DMS79 (cell line): ENCODE measurements at regions not wholly inside any gene's neighbourhood (a gene's known extent, or its start where the extent isn't known, plus 50 kb on each side); places are given as distances from the start of the nearest gene placed in this dataset.
A peak's percentile ranks its signal among the peaks of the same experiment; 100 is the strongest.

Experiments used
- DNase-seq: peaks from one replicate; lab custom pipeline; 2025; lab: John Stamatoyannopoulos, UW

DNA sequence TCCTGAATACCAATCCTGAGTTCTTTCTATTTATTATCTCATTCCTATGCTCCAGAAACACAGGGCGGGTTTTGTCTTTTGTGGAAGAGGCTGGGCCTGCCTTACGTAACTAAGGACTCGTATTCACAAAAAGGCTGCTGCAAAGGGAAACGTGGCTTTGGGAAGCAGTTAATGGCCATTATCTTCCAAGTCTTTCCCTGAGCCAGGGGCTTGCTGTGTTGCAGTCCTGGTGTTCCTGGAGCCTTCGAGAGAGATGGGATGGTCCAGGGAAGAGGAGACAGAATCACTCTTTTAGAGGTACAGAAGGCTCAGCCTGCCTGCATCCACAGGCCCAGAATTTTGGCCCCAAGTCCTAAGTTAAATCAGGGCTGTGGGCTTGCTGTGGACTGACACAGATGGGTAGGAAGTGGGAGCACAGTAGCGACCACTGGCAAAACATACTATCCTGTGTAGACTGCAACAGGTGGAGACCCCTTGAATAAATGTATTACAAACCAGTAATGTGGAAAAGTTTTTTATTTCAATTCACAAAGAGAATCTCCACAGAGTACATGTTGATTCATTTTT, 139.4 kb upstream of the ST6GAL2 start:
- no peak for DNase-seq

DNA sequence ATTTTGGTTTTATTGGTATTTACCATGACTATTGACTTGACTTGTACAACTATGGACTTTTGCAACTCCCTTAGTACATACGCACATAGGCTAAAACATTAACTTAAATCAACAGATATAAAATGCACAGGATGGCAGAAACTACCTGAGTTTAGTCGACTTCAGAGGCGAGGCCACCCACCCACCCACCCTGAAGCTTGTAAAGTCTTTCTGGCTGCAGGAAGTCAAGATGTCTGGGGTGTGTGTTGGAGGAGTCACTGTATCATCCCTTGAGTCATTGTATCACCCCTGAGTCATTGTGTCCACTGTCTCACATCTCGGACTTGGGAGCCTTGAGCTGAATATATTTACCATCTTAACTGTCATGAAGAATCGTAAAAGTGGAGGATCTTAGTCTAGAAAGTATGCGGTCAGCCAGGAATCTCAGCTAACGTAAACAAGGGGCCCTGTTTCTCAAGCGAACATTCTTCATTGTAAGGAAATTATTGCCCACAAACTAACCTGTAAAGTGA, 140.0 kb upstream of the ST6GAL2 start:
- DNase-seq = no peak

DNA sequence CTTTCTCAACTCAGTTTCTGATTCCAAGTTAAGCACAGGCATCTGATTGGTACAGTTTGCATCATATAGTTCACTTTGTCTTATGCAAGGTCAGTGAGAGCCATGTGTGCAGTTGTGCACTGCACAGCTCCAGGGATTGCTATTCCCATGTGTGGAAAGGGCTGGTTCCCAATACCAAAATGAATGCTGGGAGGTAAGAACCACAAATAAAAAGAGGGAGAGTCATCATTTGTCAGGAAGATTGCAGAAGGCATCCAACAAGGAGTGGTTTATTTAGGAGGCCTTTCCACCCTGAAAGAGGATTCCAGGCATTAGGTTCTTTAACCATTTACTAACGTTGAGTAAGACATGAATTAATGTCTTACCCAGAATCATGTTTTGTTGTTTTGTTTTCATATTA, 141.2 kb upstream of the ST6GAL2 start:
- no peak for DNase-seq

DNA sequence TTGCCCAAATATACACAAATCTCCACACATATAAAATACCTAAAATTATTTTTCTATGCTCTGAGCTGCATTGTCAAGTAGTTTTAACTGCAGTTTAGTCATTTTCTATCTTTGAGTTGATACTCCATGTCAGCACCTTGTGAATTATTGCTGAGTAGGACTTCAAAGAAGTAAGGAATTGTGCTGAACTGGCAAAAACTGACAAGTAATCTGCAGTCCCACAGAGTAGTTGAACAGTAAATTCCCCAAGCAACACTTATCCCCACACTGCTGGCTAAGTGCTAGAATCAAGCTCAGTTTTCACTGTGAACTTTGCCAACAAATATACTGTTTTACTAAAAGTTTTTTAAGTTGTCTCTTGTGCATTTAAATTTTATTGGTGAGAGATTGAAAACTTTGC, 141.8 kb upstream of the ST6GAL2 start:
- no peak for DNase-seq

DNA sequence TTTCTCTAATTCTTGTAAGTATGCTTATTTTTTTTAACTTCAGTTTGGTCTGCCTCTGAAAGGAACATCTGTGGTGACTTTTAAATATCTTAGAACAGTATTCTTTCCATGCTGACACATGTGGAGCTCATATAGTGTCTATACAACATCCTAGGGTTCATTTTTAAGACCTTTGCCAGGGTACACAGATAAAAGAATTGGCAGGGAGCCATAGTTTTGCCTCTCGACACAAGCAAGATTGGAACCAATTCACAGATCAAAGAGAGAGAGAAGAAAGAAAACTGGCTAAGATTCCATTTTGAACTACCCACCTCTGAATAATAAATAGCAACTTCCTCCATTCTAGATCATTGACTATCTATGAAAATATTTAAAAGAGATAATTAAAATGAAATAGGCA, 142.7 kb upstream of the ST6GAL2 start:
- no peak for DNase-seq

DNA sequence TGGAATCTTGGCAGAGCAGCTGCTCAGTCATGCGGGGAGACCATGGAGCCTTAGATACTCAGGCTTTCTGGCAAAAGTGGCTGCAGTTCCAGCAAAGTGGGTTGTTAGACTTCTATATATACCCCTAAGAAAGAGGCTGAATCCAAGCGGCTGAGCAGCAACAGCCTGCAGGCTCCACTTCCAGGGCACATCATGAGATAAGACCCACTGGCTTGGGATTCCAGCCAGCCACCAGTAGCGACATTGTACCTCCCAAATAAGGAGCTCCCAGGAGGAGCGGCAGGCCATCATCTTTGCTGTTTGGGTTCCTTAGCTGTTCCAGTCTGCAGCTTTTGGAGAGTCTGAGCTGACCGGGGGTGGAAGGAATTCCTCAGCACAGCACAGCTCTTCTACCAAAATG, 150.3 kb upstream of the ST6GAL2 start:
- no peak for DNase-seq

DNA sequence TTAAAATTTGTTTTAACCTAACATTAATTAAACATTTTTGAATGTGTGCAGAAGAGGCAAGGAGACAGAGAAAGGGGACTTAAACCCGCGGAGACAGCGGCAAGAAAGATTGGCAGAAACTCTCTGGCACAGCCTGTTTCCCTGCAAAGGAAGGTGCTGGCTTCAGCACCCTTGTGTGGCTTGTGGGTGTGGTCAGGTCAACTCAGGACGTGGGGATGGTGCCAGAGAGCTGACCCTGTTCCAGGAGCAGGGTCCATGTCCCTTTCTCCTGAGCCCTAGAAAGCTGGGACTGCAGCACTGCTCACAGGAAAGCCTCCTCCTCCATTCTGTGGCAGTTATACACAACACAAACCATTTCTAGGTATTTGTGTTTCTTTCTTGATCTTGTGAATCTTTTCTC, 176.2 kb upstream of the ST6GAL2 start:
- no peak for DNase-seq

DNA sequence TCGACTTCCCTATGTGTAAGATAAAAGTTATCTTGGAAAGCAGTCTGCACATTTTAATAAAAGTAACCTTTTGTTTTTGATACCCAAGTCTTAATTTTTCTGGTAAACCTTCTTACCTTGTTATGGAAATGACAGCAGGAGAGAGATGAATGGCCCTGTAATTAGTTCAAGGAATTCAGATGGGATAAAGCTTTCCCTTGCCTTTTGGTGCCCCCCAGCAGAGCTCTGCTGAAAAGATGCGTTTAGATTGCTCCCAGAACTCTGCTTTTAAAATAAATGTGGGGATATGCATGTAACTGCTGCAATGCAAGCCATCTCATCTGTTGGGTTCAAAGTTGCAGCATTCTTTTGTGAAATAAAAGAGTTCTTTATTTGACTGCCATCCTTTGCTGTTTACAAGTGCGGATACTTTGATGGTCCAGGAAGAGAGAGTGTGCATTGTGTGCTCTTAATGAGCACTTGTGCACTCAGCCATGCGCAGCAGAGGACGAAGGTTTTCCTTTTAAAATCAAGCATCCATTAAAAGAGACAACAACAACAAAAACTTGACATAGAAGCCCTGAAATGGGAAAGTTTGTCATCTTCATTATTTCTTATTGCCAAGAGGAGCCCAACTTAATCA, 176.7 kb upstream of the ST6GAL2 start:
- peak; percentile 75 for DNase-seq

DNA sequence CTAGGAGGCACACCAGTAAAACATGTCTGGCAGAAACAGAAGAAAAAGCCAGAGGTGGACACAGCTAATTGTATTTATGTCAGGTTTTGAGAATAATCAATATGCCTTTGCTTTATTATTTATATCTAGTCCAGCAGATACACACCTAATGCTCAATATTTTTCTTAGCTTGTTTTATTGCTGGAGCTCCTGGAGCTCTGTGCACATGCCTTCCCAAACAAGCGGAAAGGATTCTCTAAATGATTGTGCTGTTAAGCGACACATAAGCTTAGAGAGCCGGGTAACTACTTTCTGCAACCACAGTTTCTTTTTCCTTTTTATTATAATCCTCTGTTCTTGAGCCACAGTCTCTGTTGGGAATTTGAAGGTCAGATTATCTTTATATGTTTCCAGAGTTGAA, 177.3 kb upstream of the ST6GAL2 start:
- no peak for DNase-seq

DNA sequence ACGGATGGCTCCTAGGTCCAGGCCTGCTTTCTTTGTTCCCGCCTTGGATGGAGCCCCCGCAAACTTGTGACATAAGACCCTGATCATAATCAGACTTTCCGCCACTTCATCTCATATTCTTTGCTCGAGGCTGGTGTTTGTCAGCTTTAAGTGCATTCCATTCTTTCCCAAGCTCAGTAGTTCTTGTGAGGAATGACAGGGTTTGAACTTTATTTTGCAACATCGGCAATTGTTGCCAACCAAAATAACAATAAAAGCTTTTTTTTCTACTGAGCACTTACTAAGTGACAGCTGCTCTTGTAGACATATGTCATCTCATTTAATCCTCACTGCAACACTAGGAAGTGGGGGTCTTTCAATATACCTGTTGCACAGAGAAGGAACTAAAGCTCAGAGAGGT, 178.8 kb upstream of the ST6GAL2 start:
- DNase-seq = no peak

DNA sequence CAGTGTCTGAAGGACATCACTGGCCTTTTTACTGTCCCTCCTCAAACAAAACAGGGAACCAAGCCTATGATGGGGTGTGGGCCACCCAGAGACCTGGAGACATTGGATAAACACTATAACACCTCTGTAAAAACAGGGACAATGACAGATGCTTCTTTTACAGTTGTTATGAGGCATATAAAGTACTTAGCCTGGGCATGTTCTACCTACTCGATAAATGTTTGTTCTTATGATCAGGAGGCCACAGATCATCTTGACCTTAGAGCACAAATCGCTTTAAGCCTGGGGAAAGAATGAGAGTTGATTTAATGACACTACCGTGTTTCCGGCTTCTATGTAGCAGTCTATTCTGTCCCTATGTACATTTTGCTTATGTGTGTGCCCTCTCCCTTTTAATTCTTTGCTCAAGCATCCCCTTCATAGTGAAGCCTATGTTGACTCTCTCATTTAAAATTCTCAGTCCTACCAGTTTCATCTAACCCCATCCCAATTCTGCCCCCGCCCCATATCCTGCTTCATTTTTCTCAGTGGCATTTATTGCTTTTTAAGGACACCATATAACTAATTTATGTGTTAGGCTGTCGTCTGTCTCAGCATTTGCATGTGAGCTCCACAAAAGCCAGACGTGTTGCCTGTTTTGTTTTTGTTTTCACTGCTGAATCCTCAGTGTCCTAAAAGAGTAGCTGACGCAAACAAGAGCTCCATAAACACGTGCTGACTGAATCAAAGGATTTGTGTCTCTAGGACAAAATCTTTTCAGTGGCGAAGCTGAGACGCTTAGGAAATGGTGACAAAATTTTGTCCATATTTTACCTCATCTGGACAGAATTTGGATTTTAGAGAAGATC, 182.3 kb upstream of the ST6GAL2 start:
- DNase-seq = no peak

DNA sequence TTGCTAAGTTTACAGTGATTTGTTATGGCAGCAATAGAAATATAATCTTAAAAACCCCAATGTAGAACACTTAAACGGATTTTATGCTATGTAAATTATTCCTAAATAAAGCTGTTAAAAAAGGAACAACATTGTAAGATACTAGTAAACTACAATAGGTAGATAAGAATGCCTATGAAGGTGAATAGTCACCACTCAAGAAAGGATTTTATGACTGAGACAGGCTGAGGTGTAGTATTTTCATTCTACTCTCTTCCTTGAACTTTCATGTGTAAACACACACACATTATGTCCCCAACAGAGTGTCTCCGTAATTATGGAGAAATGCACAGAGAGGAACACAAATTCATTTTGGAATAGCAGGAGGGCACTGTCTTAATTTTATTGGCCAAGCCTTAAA, 183.9 kb upstream of the ST6GAL2 start:
- no peak for DNase-seq

DNA sequence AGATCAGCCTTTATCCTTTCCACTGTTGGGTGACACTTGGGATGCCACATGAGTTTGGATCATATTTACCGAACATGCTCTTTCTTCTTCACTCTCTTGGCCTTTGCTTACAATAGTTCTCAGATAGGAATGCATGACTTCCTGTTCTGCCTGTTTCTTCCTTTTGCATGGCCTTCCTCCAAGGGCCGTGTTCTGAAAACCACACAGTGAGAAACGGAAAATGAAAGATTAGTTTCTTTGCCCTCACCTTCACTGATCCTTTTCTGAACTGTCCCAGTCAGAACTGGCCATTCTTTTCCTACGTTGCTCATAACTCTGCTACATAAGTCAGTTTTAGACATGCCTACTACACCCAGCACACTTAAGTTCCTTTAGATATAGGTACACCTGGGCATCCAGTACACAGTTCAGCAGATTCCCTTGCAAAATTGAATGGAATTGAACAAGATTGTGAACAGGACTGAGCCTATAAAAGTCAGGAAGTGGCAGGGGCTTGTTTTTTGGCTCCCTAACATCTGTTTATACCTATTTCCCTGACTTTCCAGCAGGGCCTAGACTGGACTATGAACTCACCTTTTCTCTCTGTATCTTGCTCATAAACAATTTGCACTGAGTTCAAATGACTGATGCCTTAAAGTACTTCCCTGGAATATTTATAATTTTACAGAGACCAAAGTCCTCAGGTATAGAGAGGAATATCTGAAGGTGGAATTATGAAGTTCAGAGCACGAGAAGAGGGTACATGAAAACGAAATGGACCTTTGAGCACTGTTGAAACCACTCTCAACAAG, 186.4 kb upstream of the ST6GAL2 start:
- no peak for DNase-seq

DNA sequence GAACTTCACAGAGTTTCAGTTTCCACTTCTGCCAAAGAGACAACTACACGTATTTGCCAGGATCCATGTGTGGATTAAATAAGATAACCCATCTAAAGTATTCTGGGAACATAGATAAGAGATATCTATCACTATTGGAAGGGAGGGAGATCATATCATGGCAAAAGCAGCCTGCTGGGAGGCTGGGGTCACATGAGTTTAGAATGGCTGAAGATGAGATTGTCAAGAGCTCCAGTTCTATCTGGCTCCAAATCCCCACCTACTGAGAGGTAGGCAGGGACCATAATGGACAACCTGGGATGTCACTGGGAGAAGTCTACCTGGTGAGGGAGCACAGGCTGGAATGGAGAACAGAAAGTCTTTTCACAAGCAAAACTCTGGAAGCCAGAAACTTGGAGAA, 192.6 kb upstream of the ST6GAL2 start:
- no peak for DNase-seq

DNA sequence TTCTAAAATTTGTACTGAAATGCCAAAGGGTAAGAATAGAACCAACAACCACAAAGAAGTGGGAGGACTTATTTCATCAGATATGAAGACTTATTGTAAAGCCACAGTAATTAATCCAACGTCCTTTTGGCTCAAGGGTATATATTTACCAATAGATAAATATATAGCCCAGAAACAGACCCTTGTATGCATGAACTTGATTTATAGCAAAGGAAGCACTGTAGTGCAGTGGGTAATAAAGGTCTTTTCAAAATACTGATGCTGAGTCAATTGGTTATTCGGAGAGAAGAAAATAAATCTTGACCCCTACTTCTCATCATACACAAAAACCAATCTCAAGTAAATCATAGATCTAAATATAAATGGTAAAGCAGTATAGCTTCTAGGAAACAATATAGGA, 200.5 kb upstream of the ST6GAL2 start:
- no peak for DNase-seq

DNA sequence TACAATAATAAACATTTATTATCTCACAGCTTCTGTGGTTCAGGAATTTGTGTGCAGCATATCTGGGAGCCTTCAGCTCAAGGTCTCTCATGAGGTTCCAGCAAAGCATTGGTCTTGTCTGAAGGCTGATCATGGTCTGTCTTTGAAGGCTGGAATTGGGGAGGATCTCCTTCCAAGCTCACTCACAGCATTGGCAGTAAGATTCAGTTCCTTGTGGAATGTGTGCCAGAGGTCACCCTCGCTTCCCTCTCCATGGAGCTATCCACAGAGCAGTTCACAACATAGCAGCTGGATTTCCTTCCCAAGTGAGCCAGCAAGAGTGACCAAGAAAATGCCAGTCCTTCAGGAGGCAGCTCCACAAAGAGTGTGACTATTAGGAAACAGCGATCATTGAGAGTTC, 202.2 kb upstream of the ST6GAL2 start:
- DNase-seq = no peak

DNA sequence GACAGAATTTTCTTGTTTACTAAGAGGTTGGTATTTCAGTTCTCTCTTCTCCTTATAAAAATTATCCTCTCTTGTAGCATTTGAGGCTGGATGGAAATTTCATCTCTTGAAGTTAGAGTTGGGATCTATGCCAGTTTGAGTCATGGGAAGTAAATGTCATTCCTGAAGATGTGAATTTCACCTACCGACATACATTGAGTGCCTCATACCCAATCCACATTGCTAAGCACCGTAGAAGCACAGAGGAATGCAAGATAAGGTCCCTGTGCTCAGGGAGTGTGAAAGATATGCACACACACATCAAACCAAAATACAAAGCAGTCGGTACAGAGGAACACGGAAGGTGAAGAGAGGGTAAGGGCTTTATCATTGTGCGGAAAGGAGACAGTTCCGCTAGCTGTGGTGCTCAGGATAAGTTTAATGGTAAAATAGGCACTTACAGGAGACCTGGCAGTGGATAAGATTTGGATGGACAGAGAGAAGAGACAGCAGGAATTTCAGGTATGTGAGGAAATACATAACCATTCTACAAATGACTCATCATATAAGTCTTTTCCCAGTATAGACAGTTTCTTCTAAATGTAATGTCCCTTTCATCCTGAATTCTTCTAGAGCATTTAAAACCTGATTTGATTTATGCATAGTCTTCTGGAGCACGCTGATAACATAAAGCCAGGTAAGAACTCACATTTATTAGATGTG, 205.3 kb upstream of the ST6GAL2 start:
- DNase-seq = no peak

DNA sequence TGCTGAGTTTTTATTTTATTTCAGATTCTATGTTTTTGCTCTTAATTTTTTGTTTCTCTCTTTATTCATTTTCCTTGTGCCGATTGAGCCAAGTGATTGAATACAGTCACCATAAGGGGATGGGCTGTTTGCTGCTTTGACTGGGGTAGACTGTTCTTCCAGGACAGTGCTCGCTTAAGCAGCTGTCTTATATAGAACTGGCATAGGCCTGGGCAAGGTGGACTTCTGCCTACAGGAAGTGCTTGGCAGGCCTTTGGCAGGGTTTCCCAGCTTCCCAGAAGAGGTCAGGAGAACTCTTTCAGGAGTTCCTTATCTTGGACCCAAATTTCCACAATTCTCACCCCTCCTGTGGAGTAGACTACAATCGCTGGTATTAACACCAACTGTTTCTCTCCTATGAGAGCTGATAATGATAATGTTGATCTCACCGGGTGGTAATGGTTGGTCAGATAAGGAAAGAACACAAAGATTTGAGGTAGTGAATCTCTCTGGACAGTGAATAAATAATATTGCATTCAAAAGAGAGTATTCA, 207.5 kb upstream of the ST6GAL2 start:
- no peak for DNase-seq

DNA sequence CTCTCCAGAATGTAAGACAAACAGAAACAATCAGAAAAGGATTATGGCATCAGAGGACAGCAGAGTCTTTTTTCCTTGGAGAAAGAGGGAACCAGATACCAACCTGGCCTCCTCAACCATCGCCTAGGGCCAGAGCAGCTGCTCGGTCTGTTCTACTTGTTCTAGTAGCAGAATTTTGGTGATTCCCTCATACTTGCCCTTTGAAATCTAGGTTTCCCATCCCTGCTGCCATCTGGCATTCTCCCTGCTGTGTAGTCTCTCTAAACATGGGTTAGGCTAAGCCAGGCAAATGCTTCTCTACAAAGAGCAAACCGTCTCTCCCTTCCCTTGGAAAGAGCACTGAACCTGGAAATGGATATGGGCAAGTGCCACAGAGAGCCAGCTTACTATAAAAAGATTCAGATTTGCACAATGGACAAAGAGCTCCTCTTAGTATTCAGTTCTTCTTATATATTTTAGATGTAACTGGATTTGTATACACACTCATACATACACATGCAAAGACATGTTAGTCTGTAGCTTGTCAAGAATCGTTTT, 208.6 kb upstream of the ST6GAL2 start:
- DNase-seq = no peak

DNA sequence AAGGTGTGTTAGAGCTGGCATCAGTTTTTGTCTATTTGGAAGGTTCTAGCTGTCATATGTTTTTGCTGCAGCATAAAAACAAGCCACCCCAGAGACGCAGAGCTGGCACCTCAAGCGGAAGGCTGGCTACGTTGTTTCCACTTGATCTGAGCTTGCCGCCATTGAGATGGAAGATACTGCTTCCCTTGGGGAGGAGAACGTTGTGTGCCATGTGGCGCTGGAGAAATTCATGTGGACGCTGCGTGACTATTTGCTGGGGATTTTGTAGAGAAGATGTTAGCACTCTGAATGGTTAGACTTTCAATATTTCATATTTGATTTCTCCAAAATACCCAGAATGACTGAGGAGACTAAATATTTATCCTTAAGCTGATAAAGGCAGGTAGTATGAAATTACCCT, 216.2 kb upstream of the ST6GAL2 start:
- DNase-seq = no peak

DNA sequence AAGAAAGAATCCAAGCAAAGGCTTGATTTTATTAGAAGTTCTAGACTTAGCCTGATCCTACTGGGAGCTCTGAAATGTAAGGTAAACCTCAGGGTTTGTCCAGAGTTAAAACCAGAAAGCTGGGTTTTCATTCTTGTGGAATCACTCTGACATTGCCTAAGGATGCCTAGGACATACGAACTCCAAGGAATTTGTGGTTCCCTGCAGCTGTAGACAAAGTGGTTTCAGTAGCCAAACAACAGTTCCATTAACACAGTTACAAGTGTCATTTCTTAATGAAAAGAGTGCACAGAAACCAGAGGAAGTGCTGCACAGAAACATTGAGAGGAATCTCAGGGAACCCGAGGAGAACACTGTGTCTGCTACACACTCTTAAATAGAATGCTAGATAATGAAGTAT, 221.4 kb upstream of the ST6GAL2 start:
- DNase-seq = no peak
